ENCODE measurements at regions not wholly inside any gene's neighbourhood (a gene's known extent, or its start where the extent isn't known, plus 50 kb on each side); places are given as distances from the start of the nearest gene placed in this dataset.

DNA sequence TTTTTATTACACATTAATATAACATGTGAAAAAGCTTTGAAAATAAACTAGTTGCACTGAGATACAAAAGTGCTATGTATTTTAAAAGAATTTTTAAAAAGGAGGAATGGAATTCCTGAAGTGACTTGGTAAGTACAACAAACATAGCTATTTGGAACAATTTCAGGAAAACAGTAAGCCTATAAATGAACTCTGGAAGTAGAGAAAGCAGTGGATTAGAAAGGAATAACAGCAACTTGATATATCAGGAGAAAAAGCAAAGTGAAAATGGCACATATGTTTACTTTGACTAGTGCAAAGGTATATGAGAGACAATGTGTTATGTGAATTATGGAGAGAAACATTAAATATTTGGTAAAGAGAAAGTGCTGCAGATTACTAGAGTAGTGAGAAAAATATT is 811.7 kb downstream of the C12orf50 start:
- Histone ChIP-seq H3K27ac (no peak overlapping the region), H3K4me1 (ENCODE audit: control insufficient read depth in 1 of 2, insufficient read depth in 1 of 2, low read depth in 1 of 2, low read length in 1 of 2) (no peaks in the 10 kb centered on the region), H3K36me3 (no peaks in the 10 kb centered on the region), H3K27me3 (no peaks in the 10 kb centered on the region), H3K4me3 (ENCODE audit: low read depth in 1 of 2, low read length in 1 of 2) (no peak overlapping the region), H3K9me3 (no peaks in the 10 kb centered on the region)
- TF ChIP-seq, protein P1, sequence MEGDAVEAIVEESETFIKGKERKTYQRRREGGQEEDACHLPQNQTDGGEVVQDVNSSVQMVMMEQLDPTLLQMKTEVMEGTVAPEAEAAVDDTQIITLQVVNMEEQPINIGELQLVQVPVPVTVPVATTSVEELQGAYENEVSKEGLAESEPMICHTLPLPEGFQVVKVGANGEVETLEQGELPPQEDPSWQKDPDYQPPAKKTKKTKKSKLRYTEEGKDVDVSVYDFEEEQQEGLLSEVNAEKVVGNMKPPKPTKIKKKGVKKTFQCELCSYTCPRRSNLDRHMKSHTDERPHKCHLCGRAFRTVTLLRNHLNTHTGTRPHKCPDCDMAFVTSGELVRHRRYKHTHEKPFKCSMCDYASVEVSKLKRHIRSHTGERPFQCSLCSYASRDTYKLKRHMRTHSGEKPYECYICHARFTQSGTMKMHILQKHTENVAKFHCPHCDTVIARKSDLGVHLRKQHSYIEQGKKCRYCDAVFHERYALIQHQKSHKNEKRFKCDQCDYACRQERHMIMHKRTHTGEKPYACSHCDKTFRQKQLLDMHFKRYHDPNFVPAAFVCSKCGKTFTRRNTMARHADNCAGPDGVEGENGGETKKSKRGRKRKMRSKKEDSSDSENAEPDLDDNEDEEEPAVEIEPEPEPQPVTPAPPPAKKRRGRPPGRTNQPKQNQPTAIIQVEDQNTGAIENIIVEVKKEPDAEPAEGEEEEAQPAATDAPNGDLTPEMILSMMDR (IDR thresholded peaks at IDR 0.05) = no peak

DNA sequence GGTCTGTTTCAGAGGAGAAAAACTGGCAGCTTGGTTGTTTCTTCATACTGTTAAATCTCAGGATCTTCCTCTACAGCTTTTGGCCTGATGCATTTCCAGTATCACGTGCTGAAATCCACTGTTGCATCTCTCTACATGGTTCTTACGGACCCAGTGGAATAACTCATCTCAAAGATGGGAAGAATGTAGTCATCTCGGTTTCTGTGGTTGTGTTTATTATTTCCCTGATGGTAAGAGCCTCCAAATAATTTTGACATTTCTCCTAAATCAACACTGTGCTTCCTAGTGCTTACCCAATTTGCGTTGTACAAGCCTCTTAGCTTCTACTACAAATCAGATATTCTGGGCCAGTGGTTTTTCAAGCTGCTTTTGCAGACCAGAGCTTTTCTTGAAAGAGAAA is 812.8 kb downstream of the C12orf50 start:
- H3K4me3 ChIP-seq (ENCODE audit: low read depth in 1 of 2, low read length in 1 of 2) = no peak overlapping the region
- TF ChIP-seq, protein P1 (IDR thresholded peaks at IDR 0.05) = no peak
- H3K27me3 ChIP-seq = no peaks in the 10 kb centered on the region
- no peak overlapping the region for H3K27ac ChIP-seq
- H3K9me3 ChIP-seq = no peaks in the 10 kb centered on the region
- H3K4me1 ChIP-seq (ENCODE audit: control insufficient read depth in 1 of 2, insufficient read depth in 1 of 2, low read depth in 1 of 2, low read length in 1 of 2) = no peaks in the 10 kb centered on the region
- no peaks in the 10 kb centered on the region for H3K36me3 ChIP-seq

DNA sequence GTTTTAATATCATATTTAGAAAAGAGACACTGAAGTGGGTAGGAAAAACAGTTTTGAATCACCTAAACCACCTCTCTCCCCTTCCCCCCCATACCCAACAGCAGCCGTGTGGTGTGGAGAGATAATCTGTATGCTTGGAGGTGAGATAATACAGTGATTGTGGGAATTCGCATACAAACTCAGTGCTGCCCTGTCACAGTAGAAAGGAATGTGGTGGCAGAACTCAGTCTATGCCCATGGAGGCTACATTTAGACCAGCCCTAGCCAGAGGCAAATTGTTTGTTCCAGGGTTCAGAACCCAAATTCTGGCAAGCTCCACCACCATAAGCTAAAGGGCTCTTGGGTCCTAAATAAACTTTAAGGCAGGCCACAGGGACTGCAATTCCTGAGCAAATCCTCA is 827.0 kb downstream of the C12orf50 start:
- Histone ChIP-seq H3K36me3 (no peaks in the 10 kb centered on the region), H3K4me1 (ENCODE audit: control insufficient read depth in 1 of 2, insufficient read depth in 1 of 2, low read depth in 1 of 2, low read length in 1 of 2) (no peaks in the 10 kb centered on the region), H3K27me3 (no peaks in the 10 kb centered on the region), H3K27ac (no peak overlapping the region), H3K9me3 (no peaks in the 10 kb centered on the region), H3K4me3 (ENCODE audit: low read depth in 1 of 2, low read length in 1 of 2) (no peak overlapping the region)
- TF ChIP-seq, protein P1 (IDR thresholded peaks at IDR 0.05) = no peak

DNA sequence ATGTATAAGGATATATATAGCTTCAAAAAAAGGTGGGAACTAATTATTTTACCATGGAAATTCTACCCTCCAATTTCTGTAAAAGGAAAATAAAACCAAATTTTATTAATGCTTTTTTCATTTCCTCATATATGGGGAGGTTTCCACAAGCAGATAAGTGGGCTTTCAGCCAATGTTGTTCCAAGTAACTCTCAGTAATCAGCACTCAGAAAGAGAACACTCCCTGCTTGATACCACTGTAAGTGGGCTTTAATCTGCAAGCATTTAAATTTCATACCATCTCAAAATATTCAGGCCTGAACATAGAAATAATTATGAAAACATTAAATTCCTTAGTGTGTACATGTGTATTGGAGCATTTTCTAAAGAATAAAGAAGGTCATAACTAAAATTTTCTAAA is 827.6 kb downstream of the C12orf50 start:
- Histone ChIP-seq H3K27ac (no peak overlapping the region), H3K9me3 (no peaks in the 10 kb centered on the region), H3K27me3 (no peaks in the 10 kb centered on the region), H3K4me3 (ENCODE audit: low read depth in 1 of 2, low read length in 1 of 2) (no peak overlapping the region), H3K36me3 (no peaks in the 10 kb centered on the region), H3K4me1 (ENCODE audit: control insufficient read depth in 1 of 2, insufficient read depth in 1 of 2, low read depth in 1 of 2, low read length in 1 of 2) (no peaks in the 10 kb centered on the region)
- TF ChIP-seq, protein P1 (IDR thresholded peaks at IDR 0.05) = no peak

DNA sequence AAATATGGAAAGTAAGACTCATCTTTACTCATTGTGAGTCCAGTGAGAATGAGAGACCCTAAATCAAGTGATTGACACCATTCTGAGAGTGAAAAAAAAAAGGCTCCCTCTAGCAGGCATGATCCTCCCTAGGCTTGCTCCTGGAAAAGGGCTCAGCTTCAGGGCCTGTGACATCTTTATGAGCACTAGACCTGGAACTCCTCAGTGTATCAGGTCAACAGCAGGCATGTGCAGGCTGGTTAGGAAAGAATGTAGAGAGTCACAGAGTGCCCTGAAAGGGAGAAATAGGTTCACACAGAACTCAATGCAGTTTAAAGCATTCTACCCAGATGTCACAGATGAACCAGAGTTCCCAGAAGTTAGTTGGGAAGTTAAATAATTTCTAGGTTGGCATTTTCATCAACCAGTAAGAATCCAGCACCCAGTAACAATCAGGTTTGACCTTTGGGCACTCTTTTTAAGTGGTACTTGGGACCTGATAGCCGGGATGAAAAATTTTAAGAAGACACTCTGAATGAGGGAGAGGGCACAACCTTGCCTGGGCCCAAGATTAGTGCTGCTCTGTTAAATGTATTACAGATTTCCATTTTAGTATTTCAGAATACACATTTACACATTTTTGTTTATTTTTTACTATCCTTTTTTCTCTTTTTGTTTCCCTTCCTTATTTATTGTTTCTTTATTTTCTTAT is 828.8 kb downstream of the C12orf50 start:
- Histone ChIP-seq H3K27ac (no peak overlapping the region), H3K4me1 (ENCODE audit: control insufficient read depth in 1 of 2, insufficient read depth in 1 of 2, low read depth in 1 of 2, low read length in 1 of 2) (no peaks in the 10 kb centered on the region), H3K36me3 (no peaks in the 10 kb centered on the region), H3K9me3 (no peaks in the 10 kb centered on the region), H3K27me3 (no peaks in the 10 kb centered on the region), H3K4me3 (ENCODE audit: low read depth in 1 of 2, low read length in 1 of 2) (no peak overlapping the region)
- TF ChIP-seq, protein P1 (IDR thresholded peaks at IDR 0.05) = no peak
